Tibial nerve (tissue), 3 donors: ENCODE measurements at regions not wholly inside any gene's neighbourhood (a gene's known extent, or its start where the extent isn't known, plus 50 kb on each side); places are given as distances from the start of the nearest gene placed in this dataset.

ENCODE experiments used
- POLR2A ChIP-seq, 2 donors: fragments of 450-650 bp; IDR thresholded peaks; one replicate each; pipeline ENCODE4 v1.6.1; 2017; ENCODE audit warnings: antibody characterized with exemption in 2 of 2, mild to moderate bottlenecking in 2 of 2, moderate library complexity in 2 of 2
- TF ChIP-seq, protein P1 (sequence below), 5 experiments: fragments of 200-600 bp in 3 of 5; fragments of 450-650 bp in 2 of 5; sonication (generic) in 3 of 5; IDR thresholded peaks; one replicate each; pipeline ENCODE4 v1.5.1; 2016 to 2019; ENCODE audit warnings: antibody characterized with exemption in 5 of 5, mild to moderate bottlenecking in 3 of 5, moderate library complexity in 2 of 5

DNA sequence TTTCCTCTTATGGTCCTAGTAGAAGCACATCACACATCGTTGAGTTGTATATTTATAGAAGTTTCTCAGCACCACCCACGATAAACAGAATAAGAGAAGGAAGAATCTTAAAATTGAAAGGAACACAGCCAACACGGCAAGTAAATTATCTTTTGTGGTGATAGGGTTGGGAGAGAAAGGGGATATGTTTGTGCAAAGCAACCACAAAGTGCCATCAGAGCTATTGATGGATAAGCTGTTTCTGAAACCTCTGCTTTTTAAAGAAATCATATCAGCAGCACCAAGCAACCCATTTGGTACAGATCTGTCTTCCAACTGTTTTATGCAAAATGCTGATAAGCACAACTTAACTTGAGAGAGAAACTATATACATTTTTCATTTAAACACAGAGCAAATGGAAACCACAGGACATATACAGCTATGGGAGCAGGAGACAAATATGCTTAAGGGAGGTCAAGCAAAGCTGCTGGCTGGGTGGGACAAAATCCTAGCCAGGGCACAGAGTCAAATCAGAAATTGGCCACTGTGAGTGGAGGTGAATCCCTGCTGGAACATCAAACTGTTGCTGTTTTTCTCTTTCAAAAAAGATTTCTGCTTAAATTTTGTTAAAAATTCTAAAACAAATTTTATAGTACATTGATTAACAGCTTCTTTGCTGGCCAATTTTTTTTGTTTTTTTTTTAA lies 194.0 kb upstream of the HHIP start:
- no peak for TF ChIP-seq POLR2A (IDR thresholded peaks at IDR 0.05)
- TF ChIP-seq, protein P1, sequence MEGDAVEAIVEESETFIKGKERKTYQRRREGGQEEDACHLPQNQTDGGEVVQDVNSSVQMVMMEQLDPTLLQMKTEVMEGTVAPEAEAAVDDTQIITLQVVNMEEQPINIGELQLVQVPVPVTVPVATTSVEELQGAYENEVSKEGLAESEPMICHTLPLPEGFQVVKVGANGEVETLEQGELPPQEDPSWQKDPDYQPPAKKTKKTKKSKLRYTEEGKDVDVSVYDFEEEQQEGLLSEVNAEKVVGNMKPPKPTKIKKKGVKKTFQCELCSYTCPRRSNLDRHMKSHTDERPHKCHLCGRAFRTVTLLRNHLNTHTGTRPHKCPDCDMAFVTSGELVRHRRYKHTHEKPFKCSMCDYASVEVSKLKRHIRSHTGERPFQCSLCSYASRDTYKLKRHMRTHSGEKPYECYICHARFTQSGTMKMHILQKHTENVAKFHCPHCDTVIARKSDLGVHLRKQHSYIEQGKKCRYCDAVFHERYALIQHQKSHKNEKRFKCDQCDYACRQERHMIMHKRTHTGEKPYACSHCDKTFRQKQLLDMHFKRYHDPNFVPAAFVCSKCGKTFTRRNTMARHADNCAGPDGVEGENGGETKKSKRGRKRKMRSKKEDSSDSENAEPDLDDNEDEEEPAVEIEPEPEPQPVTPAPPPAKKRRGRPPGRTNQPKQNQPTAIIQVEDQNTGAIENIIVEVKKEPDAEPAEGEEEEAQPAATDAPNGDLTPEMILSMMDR (IDR thresholded peaks at IDR 0.05) = no peak
